SU-DHL-6 (cell line): ENCODE measurements at regions not wholly inside any gene's neighbourhood (a gene's known extent, or its start where the extent isn't known, plus 50 kb on each side); places are given as distances from the start of the nearest gene placed in this dataset.

ENCODE experiments used
- CTCF ChIP-seq: fragments of 200-600 bp; sonication (generic); IDR thresholded peaks from one replicate; pipeline ENCODE4 v1.5.1; 2017; ENCODE audit warnings: antibody characterized with exemption, mild to moderate bottlenecking, low read length, moderate library complexity; ENCODE audit not compliant: insufficient read depth, poor library complexity, severe bottlenecking
- EZH2phosphoT487 ChIP-seq: fragments of 200-600 bp; sonication (generic), shearing (Covaris generic); conservative IDR thresholded peaks from 2 replicates; pipeline ENCODE4 v1.6.1; 2018; ENCODE audit warnings: mild to moderate bottlenecking, antibody characterized with exemption, low read length, moderate library complexity, mixed read lengths

GRCh38 chr11:79634905-79635304 lies 194.1 kb upstream of the TENM4 start:
- TF ChIP-seq CTCF (no peak), EZH2phosphoT487 (no peak)
